VCaP (cell line): ENCODE measurements at regions not wholly inside any gene's neighbourhood (a gene's known extent, or its start where the extent isn't known, plus 50 kb on each side); places are given as distances from the start of the nearest gene placed in this dataset.
A peak's percentile ranks its signal among the peaks of the same experiment; 100 is the strongest.

Experiments used
- H3K27ac ChIP-seq: fragments of 450-650 bp; 2 replicates; pipeline ENCODE4 v1.5.1; 2017
- TF ChIP-seq, protein P1 (sequence below): fragments of 450-650 bp; conservative IDR thresholded peaks from 2 replicates; pipeline ENCODE4 v1.5.1; 2017; ENCODE audit warnings: mild to moderate bottlenecking, moderate library complexity

- no peak overlapping the region for H3K27ac ChIP-seq
- TF ChIP-seq, protein P1, sequence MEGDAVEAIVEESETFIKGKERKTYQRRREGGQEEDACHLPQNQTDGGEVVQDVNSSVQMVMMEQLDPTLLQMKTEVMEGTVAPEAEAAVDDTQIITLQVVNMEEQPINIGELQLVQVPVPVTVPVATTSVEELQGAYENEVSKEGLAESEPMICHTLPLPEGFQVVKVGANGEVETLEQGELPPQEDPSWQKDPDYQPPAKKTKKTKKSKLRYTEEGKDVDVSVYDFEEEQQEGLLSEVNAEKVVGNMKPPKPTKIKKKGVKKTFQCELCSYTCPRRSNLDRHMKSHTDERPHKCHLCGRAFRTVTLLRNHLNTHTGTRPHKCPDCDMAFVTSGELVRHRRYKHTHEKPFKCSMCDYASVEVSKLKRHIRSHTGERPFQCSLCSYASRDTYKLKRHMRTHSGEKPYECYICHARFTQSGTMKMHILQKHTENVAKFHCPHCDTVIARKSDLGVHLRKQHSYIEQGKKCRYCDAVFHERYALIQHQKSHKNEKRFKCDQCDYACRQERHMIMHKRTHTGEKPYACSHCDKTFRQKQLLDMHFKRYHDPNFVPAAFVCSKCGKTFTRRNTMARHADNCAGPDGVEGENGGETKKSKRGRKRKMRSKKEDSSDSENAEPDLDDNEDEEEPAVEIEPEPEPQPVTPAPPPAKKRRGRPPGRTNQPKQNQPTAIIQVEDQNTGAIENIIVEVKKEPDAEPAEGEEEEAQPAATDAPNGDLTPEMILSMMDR: no peak
These were observed 260.8 kb downstream of the KTN1 start for GRCh38 chr14:55840821-55841220.

DNA sequence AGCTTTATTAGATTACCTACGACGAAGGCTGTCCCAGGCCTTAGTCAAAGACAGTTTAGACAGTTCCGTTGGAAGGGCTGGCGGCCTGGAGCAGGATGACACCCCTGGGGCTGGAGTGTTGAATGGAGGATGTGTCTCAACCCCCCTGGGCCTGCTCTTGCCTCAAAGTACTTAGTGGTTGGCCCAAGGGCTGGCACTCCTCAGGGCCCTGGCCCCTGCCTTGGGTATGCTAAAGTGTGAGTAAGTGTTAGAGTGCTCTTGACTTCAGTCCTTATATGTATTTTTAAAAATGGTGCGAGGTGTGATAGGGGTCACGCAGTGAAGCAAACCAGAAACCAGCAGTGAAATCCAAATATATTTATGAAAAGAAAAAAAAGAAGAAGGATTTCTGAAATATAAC is 261.6 kb downstream of the KTN1 start:
- TF ChIP-seq, protein P1: no peak
- no peak overlapping the region for H3K27ac ChIP-seq

GRCh38 chr14:55843718-55844403 is 263.9 kb downstream of the KTN1 start:
- TF ChIP-seq, protein P1: peak; percentile 61
- H3K27ac ChIP-seq: no peak overlapping the region; the same call in 1 of the 2 replicates

GRCh38 chr14:55845963-55846825 is 266.2 kb downstream of the KTN1 start:
- TF ChIP-seq, protein P1: no peak
- peak overlapping the region; percentile 71 for H3K27ac ChIP-seq

DNA sequence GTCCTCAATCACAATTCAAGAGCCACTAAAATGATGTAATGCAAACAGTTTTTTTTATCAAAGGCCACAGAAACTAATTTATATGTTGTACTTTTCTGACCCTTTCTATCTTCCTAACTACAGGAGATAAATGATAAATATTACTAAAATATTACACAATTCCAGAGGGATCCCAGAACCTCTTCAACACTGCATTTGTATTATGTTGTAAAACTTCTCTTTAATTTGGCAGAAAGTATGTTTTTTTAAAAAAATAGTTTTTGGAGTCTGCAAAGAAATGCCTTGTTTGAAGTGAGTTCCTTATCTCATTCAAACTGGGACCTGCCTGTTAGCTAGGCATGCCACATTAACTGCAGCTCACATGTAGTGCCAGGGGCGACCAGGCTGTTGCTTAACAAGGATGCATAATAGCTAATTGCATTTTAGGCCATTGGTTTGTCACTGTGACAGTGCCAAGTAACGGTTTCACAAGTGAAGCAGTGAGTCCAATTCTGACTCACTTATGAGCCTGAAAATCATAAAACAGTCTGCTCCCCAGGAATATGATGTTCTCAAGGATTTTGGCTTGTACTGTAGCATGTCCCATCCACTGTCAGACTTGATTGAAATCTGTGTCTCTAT is 266.9 kb downstream of the KTN1 start:
- TF ChIP-seq, protein P1: no peak
- H3K27ac ChIP-seq: peak overlapping the region; percentile 71

DNA sequence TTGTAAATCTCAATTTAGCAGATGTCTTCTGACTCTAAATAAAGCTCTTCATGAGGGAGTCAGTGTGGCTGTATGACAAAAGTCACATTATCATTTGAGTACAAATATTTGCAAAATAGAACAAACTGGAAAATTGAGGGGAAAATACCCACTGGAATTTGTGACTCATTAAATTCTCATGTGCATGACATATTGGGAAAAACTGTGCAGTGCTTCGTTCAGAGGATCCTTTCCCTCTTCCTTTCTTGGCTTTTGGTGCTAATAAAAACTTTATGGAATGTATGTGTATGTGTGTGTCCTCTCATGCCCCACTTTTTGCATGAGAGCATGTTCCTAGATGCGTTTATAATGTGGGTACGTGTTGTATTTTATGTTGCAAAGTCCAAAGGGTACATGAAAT is 267.8 kb downstream of the KTN1 start:
- peak overlapping the region; percentile 71 for H3K27ac ChIP-seq
- TF ChIP-seq, protein P1: no peak

- TF ChIP-seq, protein P1: no peak
These were observed 269.0 kb downstream of the KTN1 start for GRCh38 chr14:55848964-55849363.

More at GRCh38 chr14:55848964-55849363, 269.0 kb downstream of the KTN1 start:
- H3K27ac ChIP-seq: peak overlapping the region; percentile 71; the same call in 1 of the 2 replicates
